Astrocyte of the spinal cord (primary cell): ENCODE measurements at regions not wholly inside any gene's neighbourhood (a gene's known extent, or its start where the extent isn't known, plus 50 kb on each side); places are given as distances from the start of the nearest gene placed in this dataset.
A peak's percentile ranks its signal among the peaks of the same experiment; 100 is the strongest.

Experiments
- DNase-seq: peaks from one replicate; pipeline ENCODE4 v3.0.0; 2011; ENCODE audit warnings: low read depth, low spot score
- H3K4me3 ChIP-seq: 2 replicates; pipeline ENCODE4 v1.5.1; 2011; ENCODE audit warnings: low read depth, mild to moderate bottlenecking, low read length, moderate library complexity
- CTCF ChIP-seq: IDR thresholded peaks from 2 replicates; pipeline ENCODE4 v1.5.1; 2012; ENCODE audit warnings: low read depth, mild to moderate bottlenecking, low read length, inconsistent platforms
- in situ Hi-C: cut with HindIII; loops from 2 replicates; pipeline ENCODE4 v1.10.0; 2017; ENCODE audit warnings: low sequenced_read_pairs

- H3K4me3 ChIP-seq = no peak overlapping the region
- peak; percentile 12 for TF ChIP-seq CTCF
- in situ Hi-C loops = no loop called here
- peak; percentile 59 for DNase-seq
These were observed 858.5 kb upstream of the PIK3C3 start for GRCh38 chr18:41096504-41096903.

- in situ Hi-C loops = no loop called here
- no peak for DNase-seq
- no peak for TF ChIP-seq CTCF
- H3K4me3 ChIP-seq = no peak overlapping the region
These were observed 878.0 kb upstream of the PIK3C3 start for GRCh38 chr18:41077076-41077475.

- TF ChIP-seq CTCF = no peak
- in situ Hi-C loops = no loop called here
- no peak overlapping the region for H3K4me3 ChIP-seq
- peak; percentile 90 for DNase-seq
These were observed 879.8 kb upstream of the PIK3C3 start for GRCh38 chr18:41075212-41075611.

- peak; percentile 85 for DNase-seq
- TF ChIP-seq CTCF = no peak
- H3K4me3 ChIP-seq = no peak overlapping the region
- in situ Hi-C loops = no loop called here
These were observed 881.6 kb upstream of the PIK3C3 start for GRCh38 chr18:41073372-41073954.

DNA sequence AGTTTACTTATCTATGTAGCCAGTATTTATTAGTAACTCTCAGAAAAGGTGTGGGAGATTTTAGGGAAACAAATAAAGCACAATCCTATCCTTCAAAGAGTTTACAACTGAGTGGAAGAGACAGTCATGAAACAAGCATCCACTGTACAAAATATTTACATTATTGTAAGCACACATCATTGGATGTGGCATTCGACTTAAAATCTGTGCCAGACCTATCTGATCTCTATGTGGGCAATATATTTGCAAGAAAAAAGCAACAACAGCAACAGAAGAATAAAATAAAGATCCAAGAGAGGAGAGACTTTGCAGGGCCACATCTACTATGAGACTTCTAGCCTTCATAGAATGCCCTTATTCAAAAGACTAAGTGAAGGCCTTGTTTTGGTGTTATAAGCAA, 882.1 kb upstream of the PIK3C3 start:
- in situ Hi-C loops = no loop called here
- no peak for DNase-seq
- TF ChIP-seq CTCF = no peak
- H3K4me3 ChIP-seq = no peak overlapping the region

GRCh38 chr18:41071826-41072225, 883.2 kb upstream of the PIK3C3 start:
- TF ChIP-seq CTCF = no peak
- in situ Hi-C loops = no loop called here
- no peak overlapping the region for H3K4me3 ChIP-seq
- no peak for DNase-seq

- no peak for DNase-seq
- in situ Hi-C loops = no loop called here
- no peak for TF ChIP-seq CTCF
- no peak overlapping the region for H3K4me3 ChIP-seq
These were observed 885.9 kb upstream of the PIK3C3 start for GRCh38 chr18:41069167-41069566.
